ENCODE measurements at regions not wholly inside any gene's neighbourhood (a gene's known extent, or its start where the extent isn't known, plus 50 kb on each side); places are given as distances from the start of the nearest gene placed in this dataset.
"Not testable (repeated sequence)": the region's sequence is repeated elsewhere in the genome, so short reads cannot be mapped to it uniquely, and the experiment has no call there.

DNA sequence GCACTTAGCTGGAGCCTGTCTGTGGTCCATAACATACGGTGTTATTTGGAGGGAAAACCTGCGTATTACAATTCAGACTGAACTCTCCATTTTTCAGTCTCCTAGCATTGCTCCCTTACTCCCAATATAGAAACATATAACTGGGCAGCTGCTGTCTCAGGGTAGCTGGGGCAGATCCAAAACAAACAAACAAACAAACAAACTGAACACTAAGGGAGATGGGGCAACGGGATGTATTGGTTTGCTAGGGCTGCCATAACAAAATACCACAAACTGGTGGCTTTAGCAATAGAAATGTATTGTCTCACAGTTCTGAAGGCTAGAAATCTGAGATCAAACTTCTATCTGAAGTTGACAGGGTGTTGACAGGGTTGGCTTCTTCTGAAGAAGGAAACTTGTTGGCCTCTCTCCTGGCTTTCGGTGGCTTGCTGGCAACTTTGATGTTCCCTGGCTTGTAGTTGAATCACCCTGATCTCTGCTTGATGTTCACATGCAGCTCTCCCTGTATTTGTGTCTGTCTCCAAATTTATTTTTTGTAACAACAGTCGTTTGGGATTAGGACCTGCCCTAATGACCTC is 329.3 kb upstream of the ZNF804A start:
- no peak for DNase-seq

GRCh38 chr2:184270660-184271059 is 327.7 kb upstream of the ZNF804A start:
- no peak for DNase-seq

- no peak for DNase-seq
These were observed 326.3 kb upstream of the ZNF804A start for GRCh38 chr2:184272056-184272455.

DNA sequence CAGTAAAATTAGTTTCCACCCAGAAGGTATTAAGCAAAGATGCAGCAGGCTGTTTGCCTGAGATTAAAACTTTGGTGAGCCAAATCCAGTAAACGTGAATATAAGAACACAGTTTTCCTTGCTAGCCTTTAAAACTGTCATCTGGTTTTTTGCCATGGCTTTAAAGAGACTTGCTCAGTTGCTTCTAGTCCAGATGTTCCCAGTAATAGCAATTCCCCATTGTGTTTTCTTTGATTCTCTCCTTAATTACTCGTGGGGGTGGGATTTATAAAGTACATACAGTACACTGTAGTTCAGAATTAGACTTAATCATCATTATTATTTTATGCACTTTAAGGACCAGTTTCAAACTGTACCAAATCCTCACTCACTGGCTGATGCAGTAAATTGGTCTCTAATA is 303.5 kb upstream of the ZNF804A start:
- DNase-seq, result no peak

- no peak for DNase-seq
These were observed 301.2 kb upstream of the ZNF804A start for GRCh38 chr2:184297085-184297484.

DNA sequence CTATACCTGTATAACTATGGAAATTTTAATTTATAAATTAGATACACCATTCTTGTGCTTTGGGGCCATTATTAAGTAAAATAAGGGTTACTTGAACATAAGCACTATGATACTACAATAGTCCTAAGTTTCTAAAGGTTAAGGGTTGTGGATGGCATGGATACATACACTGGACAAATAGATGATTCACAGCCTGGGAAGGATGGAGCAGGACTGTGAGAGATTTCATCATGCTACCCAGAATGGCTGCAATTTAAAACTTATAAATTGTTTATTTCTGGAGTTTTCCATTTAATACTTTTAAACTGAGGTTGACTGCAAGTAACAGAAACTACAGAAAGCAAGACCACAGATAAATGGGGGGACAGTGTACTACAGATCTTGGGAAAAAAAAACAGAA is 295.8 kb upstream of the ZNF804A start:
- DNase-seq, result no peak

DNA sequence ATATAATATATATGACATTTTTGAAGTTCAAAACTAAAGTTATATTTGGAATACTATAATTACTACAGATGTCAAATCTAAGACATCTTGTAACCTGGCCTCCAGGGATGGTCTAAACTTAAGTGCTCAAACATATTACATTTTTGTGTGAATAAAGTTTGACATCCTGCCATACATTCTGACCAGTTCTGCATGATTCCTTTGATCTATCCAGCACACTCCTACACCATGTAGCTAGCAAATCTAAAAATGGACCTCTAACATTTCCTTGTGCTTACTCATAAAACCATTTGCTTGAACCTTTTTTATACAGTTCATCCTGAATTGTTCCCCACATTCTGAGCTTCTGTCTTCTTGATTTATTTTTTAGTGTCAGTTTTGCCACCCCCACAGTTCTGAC is 294.3 kb upstream of the ZNF804A start:
- no peak for DNase-seq

- DNase-seq, result no peak
These were observed 293.2 kb upstream of the ZNF804A start for GRCh38 chr2:184305105-184305504.

DNA sequence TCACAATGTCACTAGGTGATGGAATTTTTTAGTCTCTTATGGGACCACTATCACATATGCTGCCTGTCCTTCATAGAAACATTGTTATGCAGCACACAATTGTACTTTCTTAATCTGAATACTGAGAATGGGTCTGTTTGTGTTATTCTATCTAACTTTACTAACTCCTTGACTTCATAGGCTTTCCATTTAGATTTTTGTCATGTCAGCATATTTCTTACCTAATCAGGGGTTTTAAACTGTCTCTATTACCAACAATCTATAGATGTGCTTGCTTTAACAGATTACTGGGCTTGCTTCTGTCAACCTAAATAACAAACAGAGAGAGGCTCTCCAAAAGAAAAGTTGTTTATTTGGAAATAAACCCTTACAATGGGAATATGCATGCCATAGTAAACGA is 289.6 kb upstream of the ZNF804A start:
- no peak for DNase-seq

DNA sequence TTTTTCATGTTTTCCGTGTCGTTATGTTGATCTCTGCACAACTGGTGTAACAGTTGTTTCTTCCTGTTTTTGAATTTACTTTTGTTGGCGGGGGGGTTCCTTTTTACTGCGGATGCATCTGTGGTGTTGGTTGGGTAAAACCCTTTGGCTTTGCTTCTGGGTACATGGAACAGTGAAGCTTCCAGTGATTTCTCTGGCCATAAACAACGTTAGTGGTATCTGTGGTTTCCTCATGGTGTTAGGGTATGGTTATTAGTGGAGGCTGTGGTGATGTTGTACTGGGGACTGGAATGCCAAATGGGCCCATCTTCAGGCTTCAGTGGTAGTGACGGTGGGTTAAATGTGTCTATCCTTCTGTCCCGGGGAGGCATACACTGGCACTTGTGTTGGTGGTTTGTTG is 285.4 kb upstream of the ZNF804A start:
- no peak for DNase-seq

GRCh38 chr2:184314829-184315228 is 283.5 kb upstream of the ZNF804A start:
- no peak for DNase-seq

- DNase-seq, result no peak
These were observed 281.4 kb upstream of the ZNF804A start for GRCh38 chr2:184316921-184317320.

DNA sequence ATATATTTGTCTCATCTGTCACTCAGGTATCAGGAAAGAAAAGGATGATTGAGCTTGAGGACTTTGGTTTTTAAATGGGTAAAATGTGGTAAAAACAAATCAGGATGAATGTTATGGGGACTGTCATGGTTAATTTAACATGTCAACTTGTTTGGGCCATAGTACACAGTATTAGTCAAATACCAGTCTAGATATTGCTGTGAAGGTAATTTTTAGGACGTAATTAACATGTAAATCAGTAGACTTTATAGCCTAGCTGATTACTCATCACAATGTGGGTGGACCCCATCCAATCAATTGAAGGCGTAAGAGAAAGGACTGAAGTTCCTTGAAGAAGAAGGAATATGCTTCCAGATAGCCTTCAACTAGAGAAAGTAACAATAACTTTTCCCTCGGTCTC is 275.7 kb upstream of the ZNF804A start:
- no peak for DNase-seq

- DNase-seq, result no peak
These were observed 272.3 kb upstream of the ZNF804A start for GRCh38 chr2:184326066-184326465.

DNA sequence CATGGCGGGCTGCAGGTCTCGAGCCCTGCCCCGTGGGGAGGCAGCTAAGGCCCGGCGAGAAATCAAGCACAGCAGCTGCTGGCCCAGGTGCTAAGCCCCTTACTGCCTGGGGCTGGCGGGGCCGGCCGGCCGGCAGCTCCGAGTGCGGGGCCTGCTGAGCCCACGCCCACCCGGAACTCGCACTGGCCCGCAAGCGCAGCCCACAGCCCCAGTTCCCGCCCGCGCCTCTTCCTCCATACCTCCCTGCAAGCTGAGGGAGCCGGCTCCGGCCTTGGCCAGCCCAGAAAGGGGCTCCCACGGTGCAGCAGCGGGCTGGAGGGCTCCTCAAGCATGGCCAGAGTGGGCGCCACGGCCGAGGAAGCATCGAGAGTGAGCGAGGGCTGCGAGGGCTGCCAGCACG is 270.5 kb upstream of the ZNF804A start:
- not testable (repeated sequence) for DNase-seq

- DNase-seq, result not testable (repeated sequence)
These were observed 267.8 kb upstream of the ZNF804A start for GRCh38 chr2:184330561-184330960.

- no peak for DNase-seq
These were observed 261.6 kb upstream of the ZNF804A start for GRCh38 chr2:184336688-184337087.

- no peak for DNase-seq
These were observed 259.6 kb upstream of the ZNF804A start for GRCh38 chr2:184338771-184339170.

- no peak for DNase-seq
These were observed 258.4 kb upstream of the ZNF804A start for GRCh38 chr2:184339966-184340365.

- DNase-seq, result no peak
These were observed 251.9 kb upstream of the ZNF804A start for GRCh38 chr2:184346338-184346862.

GRCh38 chr2:184351126-184351525 is 247.2 kb upstream of the ZNF804A start:
- DNase-seq, result no peak

GRCh38 chr2:184357033-184357432 is 241.3 kb upstream of the ZNF804A start:
- DNase-seq, result no peak

GRCh38 chr2:184359379-184359778 is 238.9 kb upstream of the ZNF804A start:
- no peak for DNase-seq

DNA sequence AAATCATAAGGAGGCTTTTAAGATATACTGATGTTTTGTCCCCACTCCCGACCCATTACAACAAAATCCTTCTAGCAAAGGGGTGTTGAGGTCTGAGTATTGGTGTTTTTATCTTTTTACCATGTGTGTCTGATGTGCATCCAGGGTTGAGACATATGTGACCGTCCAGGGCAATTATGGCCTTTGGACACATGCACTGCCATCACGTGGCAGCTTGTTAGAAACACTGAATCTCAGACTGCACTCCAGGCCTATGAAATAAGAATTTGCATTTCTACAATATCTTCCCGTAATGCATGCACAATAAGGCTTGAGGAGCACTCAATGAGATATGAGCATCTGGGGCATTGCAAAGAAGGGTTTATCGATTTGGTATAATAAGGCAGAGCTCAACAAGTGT is 235.1 kb upstream of the ZNF804A start:
- no peak for DNase-seq

GRCh38 chr2:184367211-184367610 is 231.1 kb upstream of the ZNF804A start:
- no peak for DNase-seq
